Activated CD8-positive, alpha-beta T cell treated with anti-CD3 and anti-CD28 coated beads for 36 hours (primary cell): ENCODE measurements at regions not wholly inside any gene's neighbourhood (a gene's known extent, or its start where the extent isn't known, plus 50 kb on each side); places are given as distances from the start of the nearest gene placed in this dataset.
"Not testable (repeated sequence)": the region's sequence is repeated elsewhere in the genome, so short reads cannot be mapped to it uniquely, and the experiment has no call there.

ENCODE experiments used
- ATAC-seq: fragments of 200-7000 bp; cut with Tn5 transposase; one replicate; pipeline ENCODE4 v1.10.0; 2021; ENCODE audit warnings: mild to moderate bottlenecking, moderate library complexity
- CTCF ChIA-PET: fragments of 350-600 bp; sonication (Branson Sonifier 250); formaldehyde crosslinking; loops from one replicate; lab custom pipeline; 2021; ENCODE audit warnings: antibody characterized with exemption; lab: Charles Lee
- POLR2A ChIA-PET: fragments of 350-600 bp; sonication (Branson Sonifier 250); formaldehyde crosslinking; loops from one replicate; lab custom pipeline; 2021; ENCODE audit warnings: antibody characterized with exemption; lab: Charles Lee
- DNase-seq: peaks from one replicate; pipeline ENCODE4 v3.0.0-alpha.2; 2020
- H3K27ac Mint-ChIP-seq: one replicate; pipeline ENCODE4 v1.8.0; 2021; ENCODE audit warnings: mild to moderate bottlenecking, mixed read lengths
- H3K27me3 Mint-ChIP-seq: one replicate; pipeline ENCODE4 v1.8.0; 2021; ENCODE audit warnings: mixed read lengths
- H3K36me3 Mint-ChIP-seq: one replicate; pipeline ENCODE4 v1.8.0; 2021; ENCODE audit warnings: low read depth, mixed read lengths
- H3K4me1 Mint-ChIP-seq: one replicate; pipeline ENCODE4 v1.8.0; 2021; ENCODE audit warnings: low read depth, mixed read lengths
- H3K4me3 Mint-ChIP-seq: one replicate; pipeline ENCODE4 v1.8.0; 2021; ENCODE audit warnings: mild to moderate bottlenecking, moderate library complexity, mixed read lengths
- H3K9me3 Mint-ChIP-seq: one replicate; pipeline ENCODE4 v1.8.0; 2021; ENCODE audit warnings: mixed read lengths
- intact Hi-C: fragments of 100-400 bp; cut with micrococcal nuclease; formaldehyde crosslinking; loops from one replicate; pipeline ENCODE4 v1.10.0; 2022
- TF ChIP-seq, protein P1 (sequence below): fragments of 200-600 bp; IDR thresholded peaks from one replicate; pipeline ENCODE4 v1.8.0; 2022; ENCODE audit warnings: antibody characterized with exemption, mild to moderate bottlenecking

GRCh38 chr11:134660416-134660815 lies 248.4 kb upstream of the B3GAT1 start:
- intact Hi-C loops, result no loop called here
- ATAC-seq (no peak), DNase-seq (no peak)
- H3K27ac Mint-ChIP-seq, result no peak overlapping the region
- H3K27me3 Mint-ChIP-seq, result peaks cover 2% of the 10 kb centered on the region
- peaks cover 5% of the 10 kb centered on the region for H3K9me3 Mint-ChIP-seq
- H3K4me1 Mint-ChIP-seq, result peaks cover 5% of the 10 kb centered on the region
- TF ChIP-seq, protein P1, sequence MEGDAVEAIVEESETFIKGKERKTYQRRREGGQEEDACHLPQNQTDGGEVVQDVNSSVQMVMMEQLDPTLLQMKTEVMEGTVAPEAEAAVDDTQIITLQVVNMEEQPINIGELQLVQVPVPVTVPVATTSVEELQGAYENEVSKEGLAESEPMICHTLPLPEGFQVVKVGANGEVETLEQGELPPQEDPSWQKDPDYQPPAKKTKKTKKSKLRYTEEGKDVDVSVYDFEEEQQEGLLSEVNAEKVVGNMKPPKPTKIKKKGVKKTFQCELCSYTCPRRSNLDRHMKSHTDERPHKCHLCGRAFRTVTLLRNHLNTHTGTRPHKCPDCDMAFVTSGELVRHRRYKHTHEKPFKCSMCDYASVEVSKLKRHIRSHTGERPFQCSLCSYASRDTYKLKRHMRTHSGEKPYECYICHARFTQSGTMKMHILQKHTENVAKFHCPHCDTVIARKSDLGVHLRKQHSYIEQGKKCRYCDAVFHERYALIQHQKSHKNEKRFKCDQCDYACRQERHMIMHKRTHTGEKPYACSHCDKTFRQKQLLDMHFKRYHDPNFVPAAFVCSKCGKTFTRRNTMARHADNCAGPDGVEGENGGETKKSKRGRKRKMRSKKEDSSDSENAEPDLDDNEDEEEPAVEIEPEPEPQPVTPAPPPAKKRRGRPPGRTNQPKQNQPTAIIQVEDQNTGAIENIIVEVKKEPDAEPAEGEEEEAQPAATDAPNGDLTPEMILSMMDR, result no peak
- ChIA-PET POLR2A (no interaction called here), CTCF (no interaction called here)
- H3K4me3 Mint-ChIP-seq, result no peak overlapping the region
- H3K36me3 Mint-ChIP-seq, result no peaks in the 10 kb centered on the region

DNA sequence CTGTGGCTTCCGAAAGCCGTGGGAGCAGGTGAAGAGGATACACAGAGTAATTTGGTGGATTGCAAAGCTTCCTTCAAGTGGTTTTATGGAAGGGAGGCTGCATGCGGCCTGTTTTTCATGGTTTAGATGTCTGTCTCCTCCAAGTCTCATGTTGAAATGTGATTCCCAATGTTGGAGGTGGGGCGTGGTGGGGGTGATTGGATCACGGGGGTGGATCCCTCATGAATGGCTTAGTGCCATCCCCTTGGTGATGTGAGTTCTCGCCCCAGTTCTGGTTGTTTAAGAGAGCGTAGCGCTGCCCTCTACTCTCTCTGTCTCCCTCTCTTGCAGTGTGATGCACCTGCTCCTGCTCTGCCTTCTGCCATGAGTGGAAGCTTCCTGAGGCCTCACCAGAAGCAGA lies 247.8 kb upstream of the B3GAT1 start:
- ChIA-PET POLR2A (no interaction called here), CTCF (no interaction called here)

DNA sequence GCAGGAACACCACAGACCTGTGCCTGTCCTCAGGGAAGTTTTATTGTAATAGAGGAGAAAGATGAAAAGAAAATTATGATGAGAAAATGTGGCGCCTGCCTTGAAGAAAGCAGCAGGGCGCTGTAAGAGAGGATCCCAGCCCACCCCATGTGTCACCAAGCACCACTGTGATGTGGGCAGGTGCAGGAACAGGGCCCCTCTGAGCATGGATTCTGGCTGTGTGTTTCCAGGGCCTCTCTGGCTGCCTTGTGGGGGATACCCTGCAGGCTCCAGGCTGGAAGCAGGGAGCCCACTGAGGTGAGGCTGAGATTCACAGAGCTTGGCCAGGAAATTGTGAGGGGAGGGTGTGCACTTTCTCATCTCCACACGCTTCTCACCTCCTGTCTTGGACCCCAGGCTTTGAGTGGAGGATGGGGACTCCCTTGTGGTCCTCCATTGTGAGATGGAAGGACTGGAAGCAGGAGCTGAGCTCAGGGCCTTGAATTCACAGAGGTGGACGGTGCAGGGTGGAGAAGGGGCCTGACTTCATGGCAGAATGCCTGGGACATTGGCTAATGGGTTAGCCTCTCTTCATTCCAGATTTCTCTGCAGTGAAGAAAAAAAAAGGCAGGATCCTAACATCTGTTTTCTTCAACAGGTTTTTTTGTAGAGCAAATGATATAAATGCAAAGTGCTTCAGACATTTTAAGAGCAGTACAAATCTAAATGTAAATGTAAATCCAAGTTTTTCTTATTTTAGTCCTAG lies 246.6 kb upstream of the B3GAT1 start:
- intact Hi-C loops, result no loop called here
- TF ChIP-seq, protein P1, result no peak
- no peak overlapping the region for H3K4me3 Mint-ChIP-seq
- ChIA-PET POLR2A (no interaction called here), CTCF (no interaction called here)
- DNase-seq (no peak), ATAC-seq (no peak)
- H3K27ac Mint-ChIP-seq, result no peak overlapping the region
- peaks cover 5% of the 10 kb centered on the region for H3K9me3 Mint-ChIP-seq
- H3K27me3 Mint-ChIP-seq, result peaks cover 8% of the 10 kb centered on the region
- no peaks in the 10 kb centered on the region for H3K36me3 Mint-ChIP-seq
- H3K4me1 Mint-ChIP-seq, result peaks cover 16% of the 10 kb centered on the region

More for the DNA sequence above, 247.8 kb upstream of the B3GAT1 start:
- no peak for DNase-seq
- Mint-ChIP-seq H3K9me3 (peaks cover 5% of the 10 kb centered on the region), H3K27ac (no peak overlapping the region), H3K27me3 (peaks cover 2% of the 10 kb centered on the region), H3K36me3 (no peaks in the 10 kb centered on the region), H3K4me1 (peaks cover 10% of the 10 kb centered on the region), H3K4me3 (no peak overlapping the region)
- TF ChIP-seq, protein P1, result no peak
- intact Hi-C loops, result no loop called here
- no peak for ATAC-seq

DNA sequence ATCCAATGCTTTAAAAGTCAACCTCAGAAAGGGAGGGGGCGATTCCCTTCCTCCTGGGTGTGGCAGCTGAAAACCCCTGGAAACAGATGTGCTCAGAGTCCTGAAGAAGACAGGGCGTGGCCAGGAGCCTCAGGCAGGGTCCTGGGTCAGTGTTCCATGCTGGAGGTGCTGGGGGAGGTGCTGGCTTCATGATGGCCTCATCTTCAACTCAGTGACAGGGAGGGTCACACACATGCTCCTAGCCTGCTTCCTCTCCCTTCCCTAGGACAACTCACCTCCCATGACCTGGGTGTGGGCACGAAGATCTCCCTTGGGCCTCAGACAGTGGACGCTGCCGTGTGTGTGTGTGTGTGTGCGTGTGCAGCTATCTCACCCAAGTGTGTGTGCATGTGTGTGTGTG lies 245.6 kb upstream of the B3GAT1 start:
- peaks cover 16% of the 10 kb centered on the region for H3K4me1 Mint-ChIP-seq
- POLR2A ChIA-PET, result no interaction called here
- TF ChIP-seq, protein P1, result no peak
- ATAC-seq (no peak), DNase-seq (no peak)
- no peak overlapping the region for H3K4me3 Mint-ChIP-seq
- H3K9me3 Mint-ChIP-seq, result peaks cover 5% of the 10 kb centered on the region
- H3K27ac Mint-ChIP-seq, result no peak overlapping the region
- peaks cover 14% of the 10 kb centered on the region for H3K27me3 Mint-ChIP-seq
- CTCF ChIA-PET, result no interaction called here
- intact Hi-C loops, result no loop called here
- H3K36me3 Mint-ChIP-seq, result no peaks in the 10 kb centered on the region

GRCh38 chr11:134656861-134657540 lies 245.0 kb upstream of the B3GAT1 start:
- peaks cover 16% of the 10 kb centered on the region for H3K4me1 Mint-ChIP-seq
- CTCF ChIA-PET, result no interaction called here
- ATAC-seq, result no peak
- H3K9me3 Mint-ChIP-seq, result peaks cover 5% of the 10 kb centered on the region
- no peak overlapping the region for H3K4me3 Mint-ChIP-seq
- H3K27ac Mint-ChIP-seq, result no peak overlapping the region
- POLR2A ChIA-PET, result no interaction called here
- intact Hi-C loops, result no loop called here
- DNase-seq, result no peak
- no peaks in the 10 kb centered on the region for H3K36me3 Mint-ChIP-seq
- TF ChIP-seq, protein P1, result no peak
- H3K27me3 Mint-ChIP-seq, result peaks cover 14% of the 10 kb centered on the region

GRCh38 chr11:134656086-134656840 lies 244.2 kb upstream of the B3GAT1 start:
- H3K4me3 Mint-ChIP-seq, CTCF ChIA-PET, POLR2A ChIA-PET, H3K9me3 Mint-ChIP-seq, H3K27ac Mint-ChIP-seq, H3K36me3 Mint-ChIP-seq, intact Hi-C loops, ATAC-seq, DNase-seq: not testable (repeated sequence)
- Mint-ChIP-seq H3K4me1 (peaks cover 16% of the 10 kb centered on the region), H3K27me3 (peaks cover 14% of the 10 kb centered on the region)
